Activated CD4-positive, alpha-beta T cell treated with anti-CD3 and anti-CD28 coated beads, Interleukin-2, amount 10 ng/mL, durations not matched to agents 24 days and 14 days (primary cell): ENCODE measurements at regions not wholly inside any gene's neighbourhood (a gene's known extent, or its start where the extent isn't known, plus 50 kb on each side); places are given as distances from the start of the nearest gene placed in this dataset.
"Not testable (repeated sequence)": the region's sequence is repeated elsewhere in the genome, so short reads cannot be mapped to it uniquely, and the experiment has no call there.

ENCODE experiments used
- DNase-seq: peaks from one replicate; pipeline ENCODE4 v3.0.0; 2022
- H3K27ac Mint-ChIP-seq: one replicate; pipeline ENCODE4 v1.8.0; 2022; ENCODE audit warnings: mild to moderate bottlenecking, mixed read lengths
- H3K27me3 Mint-ChIP-seq: one replicate; pipeline ENCODE4 v1.8.0; 2022; ENCODE audit warnings: mixed read lengths
- H3K36me3 Mint-ChIP-seq: one replicate; pipeline ENCODE4 v1.8.0; 2022; ENCODE audit warnings: low read depth, mild to moderate bottlenecking, mixed read lengths
- H3K4me1 Mint-ChIP-seq: one replicate; pipeline ENCODE4 v1.8.0; 2021; ENCODE audit warnings: mixed read lengths
- H3K4me3 Mint-ChIP-seq: one replicate; pipeline ENCODE4 v1.8.0; 2022; ENCODE audit warnings: mild to moderate bottlenecking, moderate library complexity, mixed read lengths
- H3K9me3 Mint-ChIP-seq: one replicate; pipeline ENCODE4 v1.8.0; 2021; ENCODE audit warnings: mixed read lengths
- intact Hi-C: fragments of 100-400 bp; cut with micrococcal nuclease; formaldehyde crosslinking; loops from one replicate; pipeline ENCODE4 v1.15.1; 2023

DNA sequence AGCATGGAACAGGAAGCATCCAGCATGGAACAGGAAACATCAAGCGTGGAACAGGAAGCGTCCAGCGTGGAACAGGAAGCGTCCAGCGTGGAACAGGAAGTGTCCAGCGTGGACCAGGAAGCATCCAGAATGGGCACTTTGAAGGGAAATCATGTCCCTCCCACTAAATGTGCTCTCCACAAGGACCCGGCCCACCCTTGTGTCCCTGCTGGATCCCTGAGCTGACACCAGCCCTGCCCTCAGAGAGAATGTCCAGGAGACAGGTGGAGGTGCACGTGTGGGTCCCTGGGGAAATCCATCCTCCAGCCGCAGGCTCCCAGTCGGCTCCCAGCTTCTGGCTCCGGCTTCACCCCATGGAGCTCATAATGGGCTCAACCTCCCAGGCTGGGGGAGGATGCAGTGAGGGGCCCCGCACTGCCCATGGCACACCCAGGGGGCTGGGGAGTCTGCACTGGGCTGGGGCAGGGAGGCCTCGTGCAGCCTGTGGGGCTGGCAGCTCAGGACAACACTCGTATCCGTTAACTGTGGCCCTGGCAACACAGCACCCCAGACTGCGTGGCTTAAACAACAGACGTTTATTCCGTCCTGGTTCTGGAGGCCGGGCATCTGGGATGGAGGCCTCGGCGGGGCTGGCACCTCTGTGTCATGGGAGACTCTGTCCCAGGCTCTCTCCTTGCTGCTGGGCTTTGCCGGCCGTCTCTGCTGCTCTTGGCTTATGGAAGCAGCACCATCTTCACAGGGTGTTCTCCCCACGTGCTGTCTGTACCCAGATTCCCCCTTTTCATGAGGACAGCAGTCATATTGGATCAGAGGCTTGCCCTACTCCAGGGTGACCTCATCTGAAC is 104.8 kb downstream of the TMEM121 start:
- DNase-seq, H3K27me3 Mint-ChIP-seq, H3K4me3 Mint-ChIP-seq, intact Hi-C loops, H3K27ac Mint-ChIP-seq, H3K4me1 Mint-ChIP-seq, H3K36me3 Mint-ChIP-seq, H3K9me3 Mint-ChIP-seq: not testable (repeated sequence)

DNA sequence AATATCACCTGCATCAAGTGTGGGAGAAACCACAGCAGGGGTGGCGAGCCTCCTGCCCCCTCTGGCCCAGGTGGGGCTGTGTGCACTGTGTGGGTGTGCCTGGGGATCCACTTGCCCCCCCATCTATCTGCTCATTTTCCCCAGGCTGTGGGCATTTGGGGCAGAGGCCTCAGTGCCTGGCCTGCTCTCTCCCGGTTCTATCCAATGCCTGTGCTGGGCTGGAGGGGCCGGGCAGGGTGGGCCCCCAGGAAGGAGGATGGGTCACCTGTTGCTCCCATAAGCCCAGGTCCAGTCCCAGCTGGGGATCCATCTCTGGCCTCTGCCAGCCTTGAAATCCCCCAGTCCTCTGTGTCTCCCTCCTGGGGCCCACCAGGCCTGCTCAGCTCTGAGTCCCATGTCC is 105.6 kb downstream of the TMEM121 start:
- H3K9me3 Mint-ChIP-seq, result no peaks in the 10 kb centered on the region
- DNase-seq, result no peak
- peaks cover 2% of the 10 kb centered on the region for H3K27me3 Mint-ChIP-seq
- intact Hi-C loops, result no loop called here
- no peak overlapping the region for H3K27ac Mint-ChIP-seq
- H3K36me3 Mint-ChIP-seq, result no peaks in the 10 kb centered on the region
- H3K4me3 Mint-ChIP-seq, result no peak overlapping the region
- H3K4me1 Mint-ChIP-seq, result no peaks in the 10 kb centered on the region

DNA sequence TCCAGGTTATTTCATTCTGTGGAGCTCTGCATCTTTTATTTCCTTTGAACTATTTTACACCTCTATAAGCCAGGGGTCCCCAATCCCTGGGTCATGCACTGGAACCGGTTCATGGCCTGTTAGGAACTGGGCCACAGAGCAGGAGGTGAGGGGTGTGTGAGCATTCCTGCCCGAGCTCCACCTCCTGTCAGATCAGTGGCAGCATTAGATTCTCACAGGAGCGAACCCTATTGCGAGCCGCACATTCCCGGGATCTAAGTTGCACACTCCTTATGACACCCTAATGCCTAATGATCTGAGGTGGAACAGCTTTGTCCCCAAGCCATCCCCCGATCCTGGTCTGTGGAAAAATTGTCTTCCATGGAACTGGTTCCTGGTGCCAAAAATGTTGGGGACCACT is 107.2 kb downstream of the TMEM121 start:
- H3K27me3 Mint-ChIP-seq, H3K4me3 Mint-ChIP-seq, H3K4me1 Mint-ChIP-seq: not testable (repeated sequence)

DNA sequence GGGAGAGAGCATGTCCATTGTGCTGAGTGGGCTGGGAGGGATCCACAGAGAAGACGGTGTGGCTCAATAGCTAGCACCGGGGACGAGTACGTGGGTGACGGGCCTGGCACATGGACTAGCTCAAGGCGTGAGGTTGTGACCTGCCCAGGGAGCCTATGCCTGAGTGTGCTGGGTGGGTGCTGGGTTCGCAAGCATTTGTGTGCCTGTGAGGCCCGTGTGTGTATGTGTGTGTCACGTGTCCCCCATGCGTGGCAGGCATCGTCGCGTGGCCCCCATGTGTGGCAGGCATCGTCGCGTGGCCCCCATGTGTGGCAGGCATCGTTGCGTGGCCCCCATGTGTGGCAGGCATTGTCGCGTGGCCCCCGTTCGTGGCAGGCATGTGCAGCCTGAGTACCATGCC is 109.2 kb downstream of the TMEM121 start:
- intact Hi-C loops, result no loop called here
- Mint-ChIP-seq H3K4me3 (no peak overlapping the region), H3K36me3 (no peaks in the 10 kb centered on the region), H3K4me1 (no peaks in the 10 kb centered on the region), H3K27ac (no peak overlapping the region), H3K27me3 (peaks cover 2% of the 10 kb centered on the region), H3K9me3 (no peaks in the 10 kb centered on the region)
- DNase-seq, result no peak

More for the DNA sequence above, 107.2 kb downstream of the TMEM121 start:
- H3K9me3 Mint-ChIP-seq, intact Hi-C loops, H3K36me3 Mint-ChIP-seq, H3K27ac Mint-ChIP-seq, DNase-seq: not testable (repeated sequence)

DNA sequence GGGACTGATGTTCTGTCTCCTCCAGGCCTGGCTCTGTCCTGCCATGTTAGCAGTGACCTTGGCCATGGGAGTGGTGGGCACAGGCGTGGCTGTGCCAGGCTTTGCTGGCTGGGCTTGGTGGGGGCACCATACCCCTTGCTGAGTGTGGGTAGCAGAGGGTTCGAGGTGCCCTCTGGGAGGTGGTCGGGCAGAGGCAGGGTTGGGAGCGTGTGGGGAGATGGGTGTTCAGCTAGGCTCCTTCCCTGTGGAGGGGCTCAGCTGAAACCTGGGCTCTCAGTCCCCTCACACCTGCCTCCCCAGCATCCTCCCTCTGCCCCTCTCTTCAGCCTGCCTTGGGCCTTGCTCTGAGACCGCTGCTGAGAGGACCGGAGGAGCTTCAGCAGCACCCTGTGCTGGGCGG is 109.6 kb downstream of the TMEM121 start:
- H3K4me3 Mint-ChIP-seq, H3K9me3 Mint-ChIP-seq, H3K27me3 Mint-ChIP-seq, H3K27ac Mint-ChIP-seq, H3K36me3 Mint-ChIP-seq, DNase-seq, intact Hi-C loops, H3K4me1 Mint-ChIP-seq: not testable (repeated sequence)

DNA sequence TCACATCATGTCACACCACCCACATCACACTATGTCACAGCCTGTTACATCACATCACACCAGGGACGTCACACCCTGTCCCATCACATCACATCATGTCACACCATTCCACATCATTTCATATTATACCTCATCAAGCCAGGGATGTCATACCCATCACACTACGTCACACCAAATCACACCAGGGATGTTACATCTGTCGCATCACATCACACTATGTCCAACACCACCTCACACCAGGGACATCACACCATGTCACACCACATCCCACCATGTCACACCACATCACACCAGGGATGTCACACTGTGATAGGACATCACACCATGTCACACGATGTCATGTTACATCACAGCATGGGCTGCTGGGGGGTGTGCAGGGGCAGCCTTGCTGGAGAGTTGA is 110.6 kb downstream of the TMEM121 start:
- Mint-ChIP-seq H3K4me1 (no peaks in the 10 kb centered on the region), H3K27me3 (peaks cover 2% of the 10 kb centered on the region), H3K4me3 (no peak overlapping the region), H3K36me3 (no peaks in the 10 kb centered on the region), H3K9me3 (no peaks in the 10 kb centered on the region), H3K27ac (no peak overlapping the region)
- no peak for DNase-seq
- intact Hi-C loops, result no loop called here

DNA sequence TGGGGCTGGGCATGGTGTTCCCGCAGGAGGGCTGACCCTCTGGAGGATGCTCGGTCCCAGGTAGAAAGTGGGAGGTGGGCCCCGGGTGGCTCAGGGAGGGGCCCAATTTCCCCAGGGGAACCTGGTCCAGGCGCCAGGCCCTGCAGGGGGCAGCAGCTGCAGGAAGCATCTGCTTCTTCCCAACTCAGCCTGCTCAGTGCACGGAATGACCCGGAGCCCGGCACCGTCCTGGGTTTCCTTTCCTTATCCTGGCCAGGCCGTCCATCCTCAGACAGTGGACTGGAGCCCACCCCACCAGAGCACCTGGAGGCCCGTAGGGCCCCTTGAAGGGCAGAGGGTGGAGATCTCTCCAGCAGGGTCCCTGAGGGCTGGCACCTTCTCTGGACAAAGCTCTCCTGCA is 111.0 kb downstream of the TMEM121 start:
- H3K9me3 Mint-ChIP-seq, H3K27ac Mint-ChIP-seq, intact Hi-C loops, H3K4me1 Mint-ChIP-seq, H3K27me3 Mint-ChIP-seq, H3K36me3 Mint-ChIP-seq, H3K4me3 Mint-ChIP-seq, DNase-seq: not testable (repeated sequence)

DNA sequence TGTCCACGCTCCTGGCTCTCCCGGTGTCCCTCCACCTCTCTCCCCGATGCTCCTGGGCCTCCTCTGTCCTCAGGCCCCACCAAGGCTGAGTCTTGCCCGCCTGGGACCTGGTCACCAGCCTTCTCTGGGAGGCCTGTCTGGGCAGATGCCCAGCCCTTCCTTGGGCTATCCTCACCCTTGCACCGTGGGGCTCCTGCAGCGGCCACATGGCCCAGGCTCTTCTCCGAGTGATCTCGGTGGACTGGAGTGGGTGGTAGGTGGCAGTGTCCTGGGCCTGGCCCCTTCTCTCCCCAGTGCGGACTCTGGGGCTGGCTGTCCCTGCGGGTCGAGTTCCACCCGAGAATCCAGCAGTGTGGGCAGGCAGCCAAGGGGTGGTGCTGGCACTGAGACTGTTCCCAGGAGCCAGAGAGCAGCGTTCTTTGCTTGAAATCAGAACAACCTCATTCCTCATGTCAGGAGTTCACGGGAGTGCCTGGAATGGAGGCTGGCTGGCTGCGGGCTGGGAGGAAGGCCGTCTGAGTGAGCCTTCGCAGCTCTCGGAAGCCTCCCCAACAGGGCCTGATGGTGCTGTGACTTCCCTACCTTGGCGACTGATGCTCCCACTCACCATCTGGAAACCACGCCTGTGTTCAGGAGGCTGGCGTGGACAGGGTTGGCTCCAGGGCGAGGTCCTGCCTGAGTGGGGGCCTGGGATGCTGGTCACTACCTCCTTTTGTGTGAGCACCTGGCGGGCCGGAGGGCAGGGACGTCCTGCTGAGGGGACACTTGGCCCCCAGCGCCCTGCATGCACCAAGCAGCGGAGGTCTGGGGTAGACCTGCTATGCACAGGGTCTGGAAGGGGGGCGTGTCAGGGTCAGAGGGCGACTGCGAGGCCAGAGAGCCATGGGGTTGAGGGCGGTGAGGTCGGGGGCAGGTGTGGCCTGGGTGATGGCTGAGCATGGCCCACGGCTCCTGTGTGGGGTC is 113.9 kb downstream of the TMEM121 start:
- H3K4me1 Mint-ChIP-seq, DNase-seq, H3K9me3 Mint-ChIP-seq, H3K27ac Mint-ChIP-seq, H3K4me3 Mint-ChIP-seq, intact Hi-C loops, H3K27me3 Mint-ChIP-seq, H3K36me3 Mint-ChIP-seq: not testable (repeated sequence)

DNA sequence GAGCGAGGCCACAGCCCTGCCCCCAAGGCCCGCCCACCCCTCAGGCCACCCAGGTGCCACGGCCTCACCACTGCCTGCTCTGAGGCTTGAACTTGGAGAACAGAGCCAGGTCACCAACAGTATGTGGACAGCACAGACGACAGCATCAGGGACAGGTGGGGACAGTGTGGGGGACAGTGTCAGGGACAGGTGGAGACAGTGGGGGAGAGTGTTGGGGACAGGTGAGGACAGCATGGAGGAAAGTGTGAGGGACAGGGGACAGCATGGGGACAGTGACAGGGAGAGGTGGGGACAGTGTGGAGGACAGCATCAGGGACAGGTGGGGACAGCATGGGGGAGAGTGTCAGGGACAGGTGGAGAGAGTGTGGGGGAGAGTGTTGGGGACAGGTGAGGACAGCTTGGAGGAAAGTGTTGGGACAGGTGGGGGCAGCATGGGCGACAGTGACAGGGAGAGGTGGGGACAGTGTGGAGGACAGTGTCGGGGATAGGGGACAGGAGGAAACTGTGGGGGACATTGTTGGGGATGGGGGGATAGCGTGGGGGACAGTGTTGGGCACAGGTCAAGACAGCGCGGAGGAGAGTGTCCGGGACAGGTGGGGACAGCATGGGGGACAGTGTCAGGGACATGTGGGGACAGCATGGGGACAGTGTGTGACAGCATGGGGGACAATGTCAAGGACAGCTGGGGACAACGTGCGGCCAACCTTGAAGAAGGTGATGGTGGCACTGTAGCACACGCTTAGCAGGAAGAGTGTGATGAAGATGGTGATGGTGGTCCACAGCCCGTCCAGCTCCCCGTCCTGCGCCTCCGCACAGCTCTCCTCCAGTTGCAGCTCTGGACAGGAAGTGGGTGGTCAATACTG is 114.9 kb downstream of the TMEM121 start:
- Mint-ChIP-seq H3K36me3 (no peaks in the 10 kb centered on the region), H3K27ac (no peak overlapping the region), H3K9me3 (no peaks in the 10 kb centered on the region), H3K4me3 (no peak overlapping the region), H3K27me3 (no peaks in the 10 kb centered on the region), H3K4me1 (no peaks in the 10 kb centered on the region)
- intact Hi-C loops, result no loop called here
- no peak for DNase-seq

DNA sequence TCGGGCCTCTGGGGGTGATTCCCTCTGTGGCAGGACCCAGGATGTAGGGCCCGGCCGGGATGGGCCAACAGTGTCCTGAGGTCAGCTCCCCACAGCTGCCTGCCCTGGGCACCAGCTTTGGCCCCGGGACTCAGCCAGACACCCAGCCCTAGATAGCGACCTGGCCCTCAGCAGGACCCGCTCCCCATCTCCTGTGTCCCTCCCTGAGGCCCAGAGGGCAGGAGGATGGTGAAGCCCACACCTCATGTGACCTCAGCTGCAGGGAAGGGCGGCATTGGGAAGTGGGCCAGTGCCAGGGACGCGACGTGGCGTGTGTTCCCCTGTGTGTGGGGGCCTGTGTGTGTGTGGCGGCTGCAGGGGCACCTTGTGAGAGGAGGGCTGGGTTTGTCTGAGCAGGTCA is 115.6 kb downstream of the TMEM121 start:
- H3K4me1 Mint-ChIP-seq, intact Hi-C loops, H3K9me3 Mint-ChIP-seq, H3K36me3 Mint-ChIP-seq, H3K27me3 Mint-ChIP-seq, H3K27ac Mint-ChIP-seq, H3K4me3 Mint-ChIP-seq, DNase-seq: not testable (repeated sequence)

DNA sequence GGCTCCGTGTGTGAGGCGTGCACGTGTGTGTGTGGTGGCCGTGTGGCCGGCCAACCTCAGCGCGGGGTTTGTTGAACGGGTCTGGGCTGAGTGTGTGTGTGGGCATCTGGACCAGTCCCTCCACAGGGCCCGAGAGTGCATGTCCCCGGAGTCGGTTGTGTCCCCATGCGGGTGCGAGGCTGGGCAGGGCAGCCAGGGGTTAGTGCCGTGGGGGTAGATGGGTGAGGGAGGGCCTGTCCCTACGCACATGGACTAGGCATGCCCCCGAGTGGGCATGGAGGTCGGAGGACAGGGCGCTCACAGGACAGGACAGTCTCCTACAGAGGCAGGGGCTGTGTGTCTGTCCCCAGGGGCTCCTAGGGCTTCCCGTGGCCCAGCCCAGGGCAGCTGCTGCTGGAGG is 116.1 kb downstream of the TMEM121 start:
- H3K4me3 Mint-ChIP-seq, H3K4me1 Mint-ChIP-seq, H3K36me3 Mint-ChIP-seq, H3K27me3 Mint-ChIP-seq, H3K27ac Mint-ChIP-seq, H3K9me3 Mint-ChIP-seq, intact Hi-C loops, DNase-seq: not testable (repeated sequence)

DNA sequence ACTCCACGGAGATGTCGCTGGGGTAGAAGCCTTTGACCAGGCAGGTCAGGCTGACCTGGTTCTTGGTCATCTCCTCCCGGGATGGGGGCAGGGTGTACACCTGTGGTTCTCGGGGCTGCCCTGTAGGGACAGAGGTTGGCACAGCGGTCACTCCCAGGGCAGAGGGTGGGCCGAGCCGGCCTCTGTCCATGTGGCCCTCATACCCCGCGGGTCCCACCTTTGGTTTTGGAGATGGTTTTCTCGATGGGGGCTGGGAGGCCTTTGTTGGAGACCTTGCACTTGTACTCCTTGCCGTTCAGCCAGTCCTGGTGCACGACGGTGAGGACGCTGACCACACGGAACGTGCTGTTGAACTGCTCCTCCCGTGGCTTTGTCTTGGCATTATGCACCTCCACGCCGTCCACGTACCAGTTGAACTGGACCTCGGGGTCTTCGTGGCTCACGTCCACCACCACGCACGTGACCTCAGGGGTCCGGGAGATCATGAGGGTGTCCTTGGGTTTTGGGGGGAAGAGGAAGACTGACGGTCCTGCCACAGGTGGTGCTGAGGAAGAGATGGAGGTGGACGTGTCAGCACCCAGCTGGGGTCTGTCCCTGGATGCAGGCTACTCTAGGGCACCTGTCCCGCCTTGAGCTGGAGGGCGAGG is 117.1 kb downstream of the TMEM121 start:
- intact Hi-C loops, H3K36me3 Mint-ChIP-seq, H3K9me3 Mint-ChIP-seq, H3K4me3 Mint-ChIP-seq, DNase-seq, H3K4me1 Mint-ChIP-seq, H3K27ac Mint-ChIP-seq, H3K27me3 Mint-ChIP-seq: not testable (repeated sequence)

DNA sequence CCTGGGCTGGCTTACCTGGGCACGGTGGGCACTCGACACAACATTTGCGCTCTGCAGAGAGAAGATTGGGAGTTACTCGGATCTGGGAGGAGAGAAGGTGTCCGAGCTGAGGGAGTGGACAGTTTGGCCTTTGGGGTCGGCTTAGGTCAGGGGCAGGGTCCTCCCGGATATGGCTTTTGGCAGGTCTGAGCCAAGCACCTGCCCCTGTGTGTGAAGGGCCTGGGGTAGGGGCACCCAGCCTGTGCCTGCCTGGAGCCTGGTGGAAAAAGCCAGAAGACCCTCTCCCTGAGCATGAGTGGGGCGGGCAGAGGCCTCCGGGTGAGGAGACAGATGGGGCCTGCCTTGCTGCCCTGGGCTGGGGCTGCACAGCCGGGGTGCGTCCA is 117.7 kb downstream of the TMEM121 start:
- H3K4me3 Mint-ChIP-seq, DNase-seq, H3K36me3 Mint-ChIP-seq, H3K27ac Mint-ChIP-seq, H3K9me3 Mint-ChIP-seq, H3K27me3 Mint-ChIP-seq, intact Hi-C loops, H3K4me1 Mint-ChIP-seq: not testable (repeated sequence)
